ENCODE measurements at regions not wholly inside any gene's neighbourhood (a gene's known extent, or its start where the extent isn't known, plus 50 kb on each side); places are given as distances from the start of the nearest gene placed in this dataset.
"Not testable (repeated sequence)": the region's sequence is repeated elsewhere in the genome, so short reads cannot be mapped to it uniquely, and the experiment has no call there.

- ChIA-PET CTCF (ENCODE audit: unreplicated experiment) (no interaction called here), POLR2A (no interaction called here)
- DNase-seq (ENCODE audit: low spot score), result no peak
- BruUV-seq (replicated peaks), result no TSS peak
- H3K79me2 ChIP-seq (ENCODE audit: insufficient read depth, low read depth, low read length), result no peaks in the 10 kb centered on the region
- H3K4me2 ChIP-seq (ENCODE audit: low read length), result no peak overlapping the region
- no peaks in the 10 kb centered on the region for H3K9me2 ChIP-seq (ENCODE audit: insufficient read depth, low read length)
- intact Hi-C loops (cut with micrococcal nuclease; ENCODE audit: unreplicated experiment), result no loop called here
- H4K20me1 ChIP-seq (ENCODE audit: insufficient read depth, low read length), result no peaks in the 10 kb centered on the region
- no peak overlapping the region for H3K4me3 ChIP-seq (ENCODE audit: low read depth, low read length, poor library complexity, severe bottlenecking)
- no peaks in the 10 kb centered on the region for H3K9me3 ChIP-seq (ENCODE audit: low read length)
- no peak for TF ChIP-seq CTCF (conservative IDR thresholded peaks at IDR 0.05; ENCODE audit: low read length)
- no peak for TF ChIP-seq EZH2phosphoT487 (IDR thresholded peaks at IDR 0.05; ENCODE audit: borderline replicate concordance, low read depth, low read length)
- H3K27ac ChIP-seq (ENCODE audit: low read depth, low read length, poor library complexity, severe bottlenecking), result no peak overlapping the region
- H3K4me1 ChIP-seq (ENCODE audit: insufficient read depth, low read length, poor library complexity, severe bottlenecking), result no peaks in the 10 kb centered on the region
- H2AFZ ChIP-seq (ENCODE audit: low read length), result no peak overlapping the region
- H3K36me3 ChIP-seq (ENCODE audit: insufficient read depth, low read length), result no peaks in the 10 kb centered on the region
Measured at GRCh38 chr5:104551628-104552027, 989.0 kb upstream of the NUDT12 start.

- H2AFZ ChIP-seq (ENCODE audit: low read length); H4K20me1 ChIP-seq (ENCODE audit: insufficient read depth, low read length); POLR2A ChIA-PET; DNase-seq (ENCODE audit: low spot score); H3K9me3 ChIP-seq (ENCODE audit: low read length); H3K4me2 ChIP-seq (ENCODE audit: low read length); H3K4me1 ChIP-seq (ENCODE audit: insufficient read depth, low read length, poor library complexity, severe bottlenecking); BruUV-seq (replicated peaks); H3K36me3 ChIP-seq (ENCODE audit: insufficient read depth, low read length); H3K9me2 ChIP-seq (ENCODE audit: insufficient read depth, low read length); H3K27ac ChIP-seq (ENCODE audit: low read depth, low read length, poor library complexity, severe bottlenecking); H3K4me3 ChIP-seq (ENCODE audit: low read depth, low read length, poor library complexity, severe bottlenecking); intact Hi-C loops (cut with micrococcal nuclease; ENCODE audit: unreplicated experiment); CTCF ChIA-PET (ENCODE audit: unreplicated experiment); H3K79me2 ChIP-seq (ENCODE audit: insufficient read depth, low read depth, low read length): not testable (repeated sequence)
Measured at GRCh38 chr5:104546871-104547270, 984.3 kb upstream of the NUDT12 start.

GRCh38 chr5:104541141-104541785 is 978.7 kb upstream of the NUDT12 start:
- Histone ChIP-seq H3K79me2 (ENCODE audit: insufficient read depth, low read depth, low read length) (no peaks in the 10 kb centered on the region), H3K4me2 (ENCODE audit: low read length) (no peak overlapping the region), H2AFZ (ENCODE audit: low read length) (no peak overlapping the region), H3K9me3 (ENCODE audit: low read length) (no peaks in the 10 kb centered on the region), H3K4me1 (ENCODE audit: insufficient read depth, low read length, poor library complexity, severe bottlenecking) (no peaks in the 10 kb centered on the region), H3K9me2 (ENCODE audit: insufficient read depth, low read length) (no peaks in the 10 kb centered on the region), H3K36me3 (ENCODE audit: insufficient read depth, low read length) (no peaks in the 10 kb centered on the region), H3K4me3 (ENCODE audit: low read depth, low read length, poor library complexity, severe bottlenecking) (no peak overlapping the region), H3K27ac (ENCODE audit: low read depth, low read length, poor library complexity, severe bottlenecking) (no peak overlapping the region), H4K20me1 (ENCODE audit: insufficient read depth, low read length) (no peaks in the 10 kb centered on the region)
- CTCF ChIA-PET (ENCODE audit: unreplicated experiment), result no interaction called here
- intact Hi-C loops (cut with micrococcal nuclease; ENCODE audit: unreplicated experiment), result no loop called here
- no peak for TF ChIP-seq EZH2phosphoT487 (IDR thresholded peaks at IDR 0.05; ENCODE audit: borderline replicate concordance, low read depth, low read length)
- BruUV-seq (replicated peaks), result no TSS peak
- no peak for DNase-seq (ENCODE audit: low spot score)
- POLR2A ChIA-PET, result no interaction called here

- no peak overlapping the region for H3K4me3 ChIP-seq (ENCODE audit: low read depth, low read length, poor library complexity, severe bottlenecking)
- no peak overlapping the region for H3K27ac ChIP-seq (ENCODE audit: low read depth, low read length, poor library complexity, severe bottlenecking)
- no peaks in the 10 kb centered on the region for H3K9me2 ChIP-seq (ENCODE audit: insufficient read depth, low read length)
- ChIA-PET CTCF (ENCODE audit: unreplicated experiment) (no interaction called here), POLR2A (no interaction called here)
- intact Hi-C loops (cut with micrococcal nuclease; ENCODE audit: unreplicated experiment), result no loop called here
- no peak overlapping the region for H3K4me2 ChIP-seq (ENCODE audit: low read length)
- H3K79me2 ChIP-seq (ENCODE audit: insufficient read depth, low read depth, low read length), result no peaks in the 10 kb centered on the region
- BruUV-seq (replicated peaks), result no TSS peak
- TF ChIP-seq EZH2phosphoT487 (IDR thresholded peaks at IDR 0.05; ENCODE audit: borderline replicate concordance, low read depth, low read length) (no peak), CTCF (conservative IDR thresholded peaks at IDR 0.05; ENCODE audit: low read length) (no peak)
- H3K9me3 ChIP-seq (ENCODE audit: low read length), result no peaks in the 10 kb centered on the region
- H3K36me3 ChIP-seq (ENCODE audit: insufficient read depth, low read length), result no peaks in the 10 kb centered on the region
- DNase-seq (ENCODE audit: low spot score), result no peak
- H3K4me1 ChIP-seq (ENCODE audit: insufficient read depth, low read length, poor library complexity, severe bottlenecking), result no peaks in the 10 kb centered on the region
- no peak overlapping the region for H2AFZ ChIP-seq (ENCODE audit: low read length)
- H4K20me1 ChIP-seq (ENCODE audit: insufficient read depth, low read length), result no peaks in the 10 kb centered on the region
Measured at GRCh38 chr5:104540448-104540847, 977.9 kb upstream of the NUDT12 start.
